Liver (tissue), 3 donors: ENCODE measurements at regions not wholly inside any gene's neighbourhood (a gene's known extent, or its start where the extent isn't known, plus 50 kb on each side); places are given as distances from the start of the nearest gene placed in this dataset.

Experiments used
- CTCF ChIP-seq: fragments of 150-350 bp; IDR thresholded peaks from 2 replicates; pipeline ENCODE4 v1.5.1; 2017; ENCODE audit warnings: improper control_type of control experiment, low read depth, low read length; ENCODE audit not compliant: missing input control
- EGR1 ChIP-seq, 2 donors: IDR thresholded peaks; 2 replicates each; pipeline ENCODE4 v1.6.1; 2016 to 2018; ENCODE audit warnings: antibody characterized with exemption in 2 of 2, low read depth in 2 of 2
- JUND ChIP-seq, 2 donors: IDR thresholded peaks; 2 replicates each; pipeline ENCODE4 v1.6.1; 2016; ENCODE audit warnings: antibody characterized with exemption in 2 of 2
- REST ChIP-seq: IDR thresholded peaks from 2 replicates; pipeline ENCODE4 v1.6.1; 2016; ENCODE audit warnings: antibody characterized with exemption, mild to moderate bottlenecking
- SP1 ChIP-seq: IDR thresholded peaks from 2 replicates; pipeline ENCODE4 v1.6.1; 2018; ENCODE audit warnings: antibody characterized with exemption, mild to moderate bottlenecking
- TAF1 ChIP-seq: conservative IDR thresholded peaks from 2 replicates; pipeline ENCODE4 v1.6.1; 2016; ENCODE audit warnings: antibody characterized with exemption, mild to moderate bottlenecking
- ZBTB33 ChIP-seq: IDR thresholded peaks from 2 replicates; pipeline ENCODE4 v1.6.1; 2016; ENCODE audit warnings: antibody characterized with exemption
- donor health status: healthy.
- donor health status: healthy.

- no peak for TF ChIP-seq CTCF
- TF ChIP-seq EGR1 (IDR thresholded peaks at IDR 0.05; ENCODE audit: low read depth in 2 of 2), result no peak
- TF ChIP-seq REST, result no peak
- TF ChIP-seq JUND (IDR thresholded peaks at IDR 0.05), result no peak
- TF ChIP-seq TAF1, result no peak
- TF ChIP-seq ZBTB33, result no peak
- no peak for TF ChIP-seq SP1
Observed at GRCh38 chr17:27400991-27401390, 55.3 kb upstream of the KSR1 start.
